ENCODE measurements at regions not wholly inside any gene's neighbourhood (a gene's known extent, or its start where the extent isn't known, plus 50 kb on each side); places are given as distances from the start of the nearest gene placed in this dataset.

- no peak for DNase-seq
- no peak overlapping the region for H4K91ac ChIP-seq (ENCODE audit: insufficient read depth, low read depth, low read length)
- no peak overlapping the region for H3K23ac ChIP-seq (ENCODE audit: low read depth, low read length)
- no peak overlapping the region for H3K9ac ChIP-seq (ENCODE audit: low read depth, low read length)
- no peak overlapping the region for H2AK9ac ChIP-seq (replicated peaks; ENCODE audit: low read depth, low read length, poor library complexity)
- no peak overlapping the region for H2BK5ac ChIP-seq (ENCODE audit: low read depth, low read length, poor library complexity, severe bottlenecking)
- H2BK15ac ChIP-seq (ENCODE audit: low read depth, low read length), result no peak overlapping the region
- H3K14ac ChIP-seq (replicated peaks; ENCODE audit: low read depth, low read length), result no peak overlapping the region
- H2BK120ac ChIP-seq (ENCODE audit: low read depth, low read length), result no peak overlapping the region
- H3K27ac ChIP-seq (ENCODE audit: insufficient read depth, low read length), result no peak overlapping the region
- no peak overlapping the region for H4K8ac ChIP-seq (ENCODE audit: low read depth in 2 of 2, low read length in 2 of 2)
- H2AK5ac ChIP-seq (ENCODE audit: low read depth, low read length), result no peak overlapping the region
- no TSS peak for BruUV-seq (replicated peaks)
- dilution Hi-C loops (cut with HindIII; ENCODE audit: low sequenced_read_pairs, unreplicated experiment) (no loop called here), in situ Hi-C loops (cut with MboI; ENCODE audit: low sequenced_read_pairs) (no loop called here), intact Hi-C loops (cut with micrococcal nuclease) (loop anchor here (5.0 kb wide), 1 partner anchor 1694 kb away; no protein-coding TSS in a partner anchor)
- H3K4me1 ChIP-seq (ENCODE audit: control insufficient read depth, insufficient read depth, low read length), result no peaks in the 10 kb centered on the region
- TF ChIP-seq BHLHE40 (IDR thresholded peaks at IDR 0.05; ENCODE audit: low read depth, low read length) (no peak), ELK1 (IDR thresholded peaks at IDR 0.05; ENCODE audit: borderline replicate concordance, low read depth, low read length) (no peak), MAZ (IDR thresholded peaks at IDR 0.05; ENCODE audit: borderline replicate concordance, low read depth, low read length) (no peak), POLR2A (IDR thresholded peaks at IDR 0.05; ENCODE audit: low read depth, low read length) (no peak), USF2 (IDR thresholded peaks at IDR 0.05; ENCODE audit: low read depth, low read length) (no peak)
- no peak overlapping the region for H4K5ac ChIP-seq (ENCODE audit: low read depth, low read length)
- H3K56ac ChIP-seq (ENCODE audit: extremely low read depth, insufficient read depth, low read length), result no peak overlapping the region
- no peak overlapping the region for H2BK20ac ChIP-seq (ENCODE audit: low read depth, low read length)
- ChIA-PET POLR2A (ENCODE audit: unreplicated experiment) (no interaction called here), CTCF (no interaction called here)
- no peak overlapping the region for H3K4me2 ChIP-seq (ENCODE audit: low read depth, low read length)
- no peaks in the 10 kb centered on the region; the same call in 1 of the 2 replicates for H3K27me3 ChIP-seq (ENCODE audit: control insufficient read depth, insufficient read depth, low read length)
- no peak overlapping the region for H3K4ac ChIP-seq (ENCODE audit: low read depth, low read length)
- H4K20me1 ChIP-seq (ENCODE audit: insufficient read depth, low read length), result no peaks in the 10 kb centered on the region
- H3K4me3 ChIP-seq (ENCODE audit: insufficient read depth, low read depth, low read length), result no peak overlapping the region
- no peak overlapping the region for H2AFZ ChIP-seq (replicated peaks; ENCODE audit: low read length, poor library complexity)
- WGBS, 2 experiments (ENCODE audit: extremely low coverage in 2 of 2, insufficient read length in 1 of 2), result no CpG with 5 or more reads among the region's 3 CpGs
- no peaks in the 10 kb centered on the region for H3K9me3 ChIP-seq (ENCODE audit: control insufficient read depth, insufficient read depth, low read length)
- no peak overlapping the region for H3K18ac ChIP-seq (ENCODE audit: low read depth, low read length)
- H3K9me1 ChIP-seq (ENCODE audit: insufficient read depth, low read length), result no peaks in the 10 kb centered on the region
- H3K36me3 ChIP-seq (ENCODE audit: control insufficient read depth, insufficient read depth, low read length), result no peaks in the 10 kb centered on the region
- H3K79me1 ChIP-seq (ENCODE audit: low read depth in 1 of 2, low read length in 2 of 2), result no peaks in the 10 kb centered on the region
- no peak for ATAC-seq (ENCODE audit: low read depth)
Observed at GRCh38 chr3:87148020-87148419, 79.1 kb upstream of the CHMP2B start.
